Stomach (tissue), 8 donors: ENCODE measurements at regions not wholly inside any gene's neighbourhood (a gene's known extent, or its start where the extent isn't known, plus 50 kb on each side); places are given as distances from the start of the nearest gene placed in this dataset.

Experiments used
- DNase-seq, 2 donors: peaks; one replicate each; pipeline versions ENCODE4 v3.0.0 to v3.0.0-alpha.2; 2013 to 2019
- H3K27ac ChIP-seq, 5 donors: fragments of 200-600 bp in 4 of 5; sonication (generic) in 4 of 5; one replicate each; pipeline ENCODE4 v1.5.1; 2013 to 2019; ENCODE audit warnings: mild to moderate bottlenecking in 1 of 5, moderate library complexity in 1 of 5
- H3K27me3 ChIP-seq, 3 donors: fragments of 200-600 bp; sonication (generic); one replicate each; pipeline ENCODE4 v1.5.1; 2017 to 2019; ENCODE audit warnings: mixed run types in 1 of 3
- H3K36me3 ChIP-seq, 4 donors: fragments of 200-600 bp; sonication (generic); 1 replicate in 3 of 4; 2 replicates in 1 of 4; pipeline ENCODE4 v1.5.1; 2016 to 2019
- H3K4me1 ChIP-seq, 4 donors: fragments of 200-600 bp; sonication (generic); one replicate each; pipeline ENCODE4 v1.5.1; 2016 to 2019
- H3K4me3 ChIP-seq, 4 donors: fragments of 200-600 bp; sonication (generic) in 3 of 4; one replicate each; pipeline ENCODE4 v1.5.1; 2016 to 2019; ENCODE audit warnings: mild to moderate bottlenecking in 1 of 4
- H3K9me3 ChIP-seq, 4 donors: fragments of 200-600 bp; sonication (generic); one replicate each; pipeline ENCODE4 v1.5.1; 2016 to 2019
- EP300 ChIP-seq: sonication (generic); formaldehyde crosslinking; IDR thresholded peaks from one replicate; pipeline ENCODE4 v1.6.1; 2017; ENCODE audit warnings: antibody characterized with exemption
- POLR2A ChIP-seq, 4 donors: fragments of 450-650 bp; IDR thresholded peaks; one replicate each; pipeline ENCODE4 v1.6.1; 2016; ENCODE audit warnings: antibody characterized with exemption in 4 of 4, control low read depth in 2 of 4, mild to moderate bottlenecking in 1 of 4, moderate library complexity in 1 of 4
- POLR2AphosphoS5 ChIP-seq, 3 donors: sonication (generic); formaldehyde crosslinking; IDR thresholded peaks; one replicate each; pipeline ENCODE4 v1.6.1; 2016; ENCODE audit warnings: antibody characterized with exemption in 3 of 3
- WGBS, 5 donors: extraction: QIAGEN DNeasy Blood & Tissue Kit in 3 of 5; methylation state at CpG; one replicate each; pipeline versions ENCODE4 v1.1.5 to v1.1.7; 2013 to 2018; 5-methylcytosine and 5-hydroxymethylcytosine counted together
- intact Hi-C: fragments of 100-400 bp; cut with DNase I; formaldehyde crosslinking; loops from one replicate; pipeline ENCODE4 v1.15.1; 2023; ENCODE audit warnings: low total_unique reads
- TF ChIP-seq, protein P1 (sequence below), 7 experiments: fragments of 450-650 bp in 4 of 7; fragments of 200-600 bp in 3 of 7; sonication (generic) in 3 of 7; IDR thresholded peaks; one replicate each; pipeline ENCODE4 v1.5.1; 2016 to 2019; ENCODE audit warnings: antibody characterized with exemption in 7 of 7, control low read depth in 2 of 7, mild to moderate bottlenecking in 1 of 7
- donor health status: healthy with polysubstance abuse.
- donor health status: Bipolar disorder and iron deficiency.
- donor health status: healthy.

DNA sequence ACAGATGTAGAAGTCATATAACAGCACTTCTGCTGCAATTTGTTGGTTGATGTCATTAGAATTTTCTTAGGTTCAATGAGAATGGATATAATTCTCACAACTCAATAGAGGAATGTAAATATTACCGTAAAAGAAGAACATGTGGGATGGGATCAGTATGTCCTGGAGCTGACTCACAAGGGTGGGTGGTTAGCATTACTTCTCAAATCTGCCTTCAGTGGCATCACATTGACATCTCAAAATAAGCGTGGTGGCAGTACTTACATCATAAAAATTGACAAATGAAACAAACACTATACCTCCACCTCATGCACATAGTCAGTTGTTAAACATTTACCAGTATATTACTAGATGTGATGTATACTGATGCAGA, 1068.0 kb upstream of the CADM2 start:
- H3K9me3 ChIP-seq = no peaks in the 10 kb centered on the region
- no peaks in the 10 kb centered on the region for H3K27me3 ChIP-seq
- DNase-seq = no peak
- H3K4me1 ChIP-seq = no peaks in the 10 kb centered on the region
- H3K36me3 ChIP-seq = no peaks in the 10 kb centered on the region
- intact Hi-C loops = no loop called here
- no peak overlapping the region for H3K27ac ChIP-seq
- TF ChIP-seq POLR2A (IDR thresholded peaks at IDR 0.05) = no peak
- TF ChIP-seq POLR2AphosphoS5 (IDR thresholded peaks at IDR 0.05) = no peak
- TF ChIP-seq EP300 = no peak
- TF ChIP-seq, protein P1, sequence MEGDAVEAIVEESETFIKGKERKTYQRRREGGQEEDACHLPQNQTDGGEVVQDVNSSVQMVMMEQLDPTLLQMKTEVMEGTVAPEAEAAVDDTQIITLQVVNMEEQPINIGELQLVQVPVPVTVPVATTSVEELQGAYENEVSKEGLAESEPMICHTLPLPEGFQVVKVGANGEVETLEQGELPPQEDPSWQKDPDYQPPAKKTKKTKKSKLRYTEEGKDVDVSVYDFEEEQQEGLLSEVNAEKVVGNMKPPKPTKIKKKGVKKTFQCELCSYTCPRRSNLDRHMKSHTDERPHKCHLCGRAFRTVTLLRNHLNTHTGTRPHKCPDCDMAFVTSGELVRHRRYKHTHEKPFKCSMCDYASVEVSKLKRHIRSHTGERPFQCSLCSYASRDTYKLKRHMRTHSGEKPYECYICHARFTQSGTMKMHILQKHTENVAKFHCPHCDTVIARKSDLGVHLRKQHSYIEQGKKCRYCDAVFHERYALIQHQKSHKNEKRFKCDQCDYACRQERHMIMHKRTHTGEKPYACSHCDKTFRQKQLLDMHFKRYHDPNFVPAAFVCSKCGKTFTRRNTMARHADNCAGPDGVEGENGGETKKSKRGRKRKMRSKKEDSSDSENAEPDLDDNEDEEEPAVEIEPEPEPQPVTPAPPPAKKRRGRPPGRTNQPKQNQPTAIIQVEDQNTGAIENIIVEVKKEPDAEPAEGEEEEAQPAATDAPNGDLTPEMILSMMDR (IDR thresholded peaks at IDR 0.05) = no peak
- no peak overlapping the region for H3K4me3 ChIP-seq
- 62 to 82% (median 66%) methylated on average over 2 of the region's 2 CpGs for whole genome bisulfite sequencing, 5 donors

DNA sequence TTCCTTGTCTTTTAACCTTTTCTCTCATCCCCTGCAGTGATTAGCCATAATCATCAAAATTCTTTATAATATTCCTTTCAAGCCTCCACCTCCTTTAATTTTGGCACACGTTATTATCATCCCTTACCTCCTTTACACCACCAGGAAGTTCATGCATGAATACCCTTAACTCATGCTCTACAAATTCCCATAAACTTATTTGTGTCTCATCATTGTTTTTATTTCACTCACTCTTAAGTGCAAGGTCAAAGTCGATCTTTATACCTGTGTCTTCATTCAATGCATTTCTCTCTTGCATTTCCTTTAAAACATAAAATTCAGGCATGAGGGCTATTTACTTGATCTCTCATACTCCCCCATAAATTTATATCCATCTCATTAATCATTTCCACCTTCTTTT, 1064.6 kb upstream of the CADM2 start:
- Histone ChIP-seq H3K4me1 (no peaks in the 10 kb centered on the region), H3K27me3 (no peaks in the 10 kb centered on the region), H3K36me3 (no peaks in the 10 kb centered on the region), H3K27ac (no peak overlapping the region), H3K9me3 (no peaks in the 10 kb centered on the region), H3K4me3 (no peak overlapping the region)
- DNase-seq = no peak
- 64 to 73% (median 65%) methylated on average over 2 of the region's 2 CpGs for WGBS, 5 donors
- intact Hi-C loops = no loop called here
- TF ChIP-seq POLR2AphosphoS5 (IDR thresholded peaks at IDR 0.05) (no peak), POLR2A (IDR thresholded peaks at IDR 0.05) (no peak), EP300 (no peak)
- TF ChIP-seq, protein P1 (IDR thresholded peaks at IDR 0.05) = no peak

DNA sequence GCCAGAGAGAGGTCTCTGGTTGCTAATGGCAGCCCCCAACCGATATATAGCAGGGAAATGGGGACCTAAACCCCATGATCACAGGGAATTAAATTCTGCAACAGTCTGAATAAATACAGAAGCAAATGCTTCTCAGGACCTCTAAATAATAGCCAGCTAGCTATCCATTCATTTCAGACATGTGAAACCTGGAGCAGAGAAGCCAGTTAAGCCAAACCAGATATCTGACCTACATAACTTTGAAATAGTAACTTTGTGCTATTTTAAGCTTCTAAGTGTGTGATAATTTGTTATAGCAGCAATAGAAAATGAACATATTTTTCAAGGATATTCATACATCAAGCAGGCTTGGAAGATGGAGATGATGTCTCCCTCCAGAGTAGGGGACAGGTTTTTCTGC, 1062.9 kb upstream of the CADM2 start:
- WGBS, 5 donors = 0 to 55% (median 4%) methylated on average over 1 of the region's 1 CpG
- H3K27ac ChIP-seq = no peak overlapping the region
- H3K36me3 ChIP-seq = no peaks in the 10 kb centered on the region
- intact Hi-C loops = no loop called here
- no peak for DNase-seq
- TF ChIP-seq POLR2A (IDR thresholded peaks at IDR 0.05) (no peak), EP300 (no peak), POLR2AphosphoS5 (IDR thresholded peaks at IDR 0.05) (no peak)
- TF ChIP-seq, protein P1 (IDR thresholded peaks at IDR 0.05) = no peak
- no peak overlapping the region for H3K4me3 ChIP-seq
- no peaks in the 10 kb centered on the region for H3K4me1 ChIP-seq
- H3K9me3 ChIP-seq = no peaks in the 10 kb centered on the region
- no peaks in the 10 kb centered on the region for H3K27me3 ChIP-seq

DNA sequence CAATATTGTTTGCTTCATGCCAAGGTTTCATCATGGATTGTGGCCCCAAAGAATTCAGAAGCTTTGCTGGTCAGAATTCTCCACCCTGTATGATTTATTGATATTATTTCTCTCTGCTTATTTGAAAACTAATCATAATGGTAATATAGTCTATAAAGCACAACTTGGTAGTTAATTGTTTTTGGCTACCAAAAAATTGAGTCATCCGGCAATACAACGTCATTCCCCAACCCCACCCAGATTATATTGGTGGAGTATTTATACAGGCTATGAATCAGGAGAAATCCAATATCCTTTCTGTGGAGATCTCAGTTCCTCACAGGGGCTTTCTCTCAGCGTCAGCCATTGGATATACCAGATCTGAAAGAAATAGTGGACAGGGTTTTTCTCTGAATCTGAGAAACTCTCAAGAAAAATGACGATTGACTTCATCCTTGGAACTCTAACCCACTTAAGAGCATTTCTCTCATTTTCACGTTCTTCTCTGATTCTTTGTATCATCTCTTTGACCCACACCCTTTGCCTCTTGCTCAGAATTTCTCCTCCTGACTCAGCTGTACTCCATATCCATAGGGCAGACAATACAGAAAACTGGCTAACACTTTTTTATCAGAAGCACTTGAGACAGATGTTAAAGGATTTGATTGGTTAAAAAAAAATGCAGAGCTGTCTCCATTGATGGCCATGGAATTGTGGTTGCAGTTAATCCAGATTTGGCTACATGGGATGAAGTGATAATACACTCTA, 1055.8 kb upstream of the CADM2 start:
- no peak for DNase-seq
- Histone ChIP-seq H3K27me3 (no peaks in the 10 kb centered on the region), H3K9me3 (peaks cover 0 to 5% (median 0%) of the 10 kb centered on the region in 4 donors), H3K36me3 (no peaks in the 10 kb centered on the region), H3K4me3 (no peak overlapping the region), H3K27ac (no peak overlapping the region), H3K4me1 (no peaks in the 10 kb centered on the region)
- intact Hi-C loops = no loop called here
- no peak for TF ChIP-seq POLR2A (IDR thresholded peaks at IDR 0.05)
- no peak for TF ChIP-seq POLR2AphosphoS5 (IDR thresholded peaks at IDR 0.05)
- WGBS, 5 donors = 76 to 83% (median 79%) methylated on average over 5 of the region's 5 CpGs

DNA sequence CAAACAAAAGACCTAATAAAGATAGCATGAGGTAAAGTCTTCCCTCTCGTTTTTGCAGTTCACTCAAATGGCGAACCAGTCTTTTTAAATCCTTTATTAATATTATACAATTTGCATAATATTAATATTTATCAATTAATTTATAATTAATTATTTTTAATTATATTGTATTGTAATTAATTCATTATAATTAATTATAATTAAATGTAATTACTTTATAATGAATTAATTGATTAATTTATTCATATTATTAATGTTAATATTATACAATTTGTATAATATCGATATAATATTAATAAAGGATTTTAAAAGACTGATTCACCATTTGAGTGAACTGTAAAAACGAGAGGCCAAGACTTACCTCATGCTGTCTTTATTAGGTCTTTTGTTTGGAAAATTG, 1045.4 kb upstream of the CADM2 start:
- no peaks in the 10 kb centered on the region for H3K36me3 ChIP-seq
- H3K4me1 ChIP-seq = no peaks in the 10 kb centered on the region
- DNase-seq = no peak
- TF ChIP-seq POLR2A (IDR thresholded peaks at IDR 0.05) (no peak), EP300 (no peak), POLR2AphosphoS5 (IDR thresholded peaks at IDR 0.05) (no peak)
- TF ChIP-seq, protein P1 (IDR thresholded peaks at IDR 0.05) = no peak
- WGBS, 5 donors = 69 to 79% (median 74%) methylated on average over 4 of the region's 4 CpGs
- no peaks in the 10 kb centered on the region for H3K27me3 ChIP-seq
- H3K9me3 ChIP-seq = peaks cover 0 to 12% (median 0%) of the 10 kb centered on the region in 4 donors
- intact Hi-C loops = no loop called here
- no peak overlapping the region for H3K27ac ChIP-seq
- no peak overlapping the region for H3K4me3 ChIP-seq
